ENCODE measurements at regions not wholly inside any gene's neighbourhood (a gene's known extent, or its start where the extent isn't known, plus 50 kb on each side); places are given as distances from the start of the nearest gene placed in this dataset.
"Not testable (repeated sequence)": the region's sequence is repeated elsewhere in the genome, so short reads cannot be mapped to it uniquely, and the experiment has no call there.

DNA sequence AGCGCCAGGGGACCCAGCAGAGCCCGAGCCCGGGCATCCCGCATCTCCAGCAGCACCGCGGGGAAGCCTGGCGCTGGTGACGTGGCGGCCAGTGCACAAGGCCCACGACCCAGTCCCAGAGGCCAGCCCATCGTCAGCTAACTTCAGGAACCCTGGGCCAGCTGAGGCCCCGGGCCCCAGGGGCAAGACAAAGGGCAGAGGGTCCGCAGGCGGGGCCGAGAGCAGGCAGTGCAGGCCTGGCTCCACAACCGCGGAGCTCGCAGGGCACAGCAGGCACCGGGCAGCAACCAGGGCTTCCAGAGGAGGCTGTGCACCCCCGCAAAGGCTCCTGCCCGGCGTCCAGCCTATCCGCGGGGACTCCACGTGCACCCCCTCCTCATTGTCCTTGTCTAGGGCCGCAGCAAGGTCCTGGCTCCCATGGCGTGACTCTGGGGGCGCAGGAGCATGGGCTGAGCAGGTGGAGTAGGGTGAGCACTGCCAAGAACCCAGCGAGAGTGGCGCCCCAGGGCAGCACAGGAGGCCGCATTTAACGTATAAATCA, 352.5 kb downstream of the KCNJ18 start:
- not testable (repeated sequence) for DNase-seq (ENCODE audit: low spot score)

GRCh38 chr17:22047521-22047920, 355.2 kb downstream of the KCNJ18 start:
- DNase-seq (ENCODE audit: low spot score): not testable (repeated sequence)

DNA sequence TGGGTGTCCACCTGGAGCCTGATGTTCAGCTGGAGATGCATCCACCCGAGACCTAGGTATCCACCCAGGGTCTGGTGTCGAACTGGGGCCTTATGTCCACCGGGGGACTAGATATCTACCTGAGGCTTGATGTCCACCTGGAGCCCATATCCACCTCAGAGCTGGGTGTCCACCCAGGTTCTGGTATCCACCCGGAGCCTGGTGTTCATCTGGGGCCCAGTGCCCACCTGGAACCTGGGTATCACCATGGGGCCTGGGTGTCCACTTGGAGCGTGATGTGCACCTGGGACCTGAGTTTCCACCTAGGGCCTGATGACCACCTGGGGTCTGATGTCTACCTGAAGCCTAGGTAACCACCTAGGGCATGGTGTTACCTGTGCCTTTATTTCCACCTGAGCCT, 355.9 kb downstream of the KCNJ18 start:
- not testable (repeated sequence) for DNase-seq (ENCODE audit: low spot score)

DNA sequence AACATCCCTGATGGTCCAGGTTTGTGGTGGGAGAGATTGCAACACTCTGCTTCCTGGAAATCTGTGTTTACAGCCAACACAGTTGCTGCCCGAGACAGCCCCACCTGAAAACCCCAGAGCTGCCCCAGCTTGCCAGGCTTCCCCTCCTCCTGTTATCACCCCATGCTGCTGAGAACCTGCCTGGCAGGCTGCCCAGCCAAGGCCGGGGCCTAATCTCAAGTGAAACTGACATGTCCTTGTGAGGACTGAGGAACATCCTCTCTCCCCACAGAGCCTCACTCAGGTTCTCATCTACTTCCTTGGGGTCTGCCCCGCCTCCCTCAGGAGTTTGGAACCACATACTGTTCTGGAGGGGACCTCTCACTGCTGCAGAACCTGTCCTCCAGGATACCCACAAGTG, 358.4 kb downstream of the KCNJ18 start:
- DNase-seq (ENCODE audit: low spot score): not testable (repeated sequence)

GRCh38 chr17:22052715-22053114, 360.4 kb downstream of the KCNJ18 start:
- DNase-seq (ENCODE audit: low spot score): not testable (repeated sequence)

DNA sequence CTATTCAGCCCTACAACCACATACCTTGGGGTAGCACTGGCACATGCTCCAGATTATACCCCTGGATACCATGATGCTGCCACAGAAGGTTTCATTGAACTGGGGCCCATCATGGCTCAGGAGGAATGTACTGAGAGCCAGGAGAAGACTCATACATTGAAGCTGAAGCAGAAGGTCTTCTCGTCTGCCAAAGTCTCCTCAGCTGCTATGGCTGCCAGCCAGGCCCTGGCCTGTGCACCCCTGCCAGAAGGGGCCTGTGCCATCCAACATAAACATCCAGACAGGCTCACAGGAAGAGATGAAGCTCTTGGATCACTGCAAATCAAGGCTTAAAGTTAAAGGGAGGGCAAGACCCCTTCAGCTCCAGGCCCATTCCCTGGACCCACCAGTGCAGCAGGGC, 364.2 kb downstream of the KCNJ18 start:
- not testable (repeated sequence) for DNase-seq (ENCODE audit: low spot score)

- not testable (repeated sequence) for DNase-seq (ENCODE audit: low spot score)
Observed at GRCh38 chr17:22075918-22076317, 383.6 kb downstream of the KCNJ18 start.

DNA sequence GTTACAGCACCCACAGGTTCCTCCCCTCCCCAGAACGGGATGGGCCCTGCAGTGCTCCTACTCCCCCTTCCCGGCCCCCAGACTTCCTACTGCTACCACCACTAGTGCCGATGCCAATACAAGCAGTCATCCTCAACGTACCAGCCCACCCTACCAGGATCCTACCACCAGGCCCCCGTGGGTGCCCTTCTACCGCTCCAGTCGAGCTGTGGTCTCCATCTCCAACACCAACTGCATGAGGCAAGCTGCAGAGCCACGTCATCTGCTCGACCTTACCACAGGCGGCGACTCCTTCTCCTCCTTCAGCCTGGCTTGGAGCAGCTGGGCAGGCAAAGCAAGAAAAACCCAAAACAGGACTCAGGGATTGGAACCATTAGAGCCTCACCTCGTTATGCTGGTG, 396.3 kb downstream of the KCNJ18 start:
- DNase-seq (ENCODE audit: low spot score): not testable (repeated sequence)

DNA sequence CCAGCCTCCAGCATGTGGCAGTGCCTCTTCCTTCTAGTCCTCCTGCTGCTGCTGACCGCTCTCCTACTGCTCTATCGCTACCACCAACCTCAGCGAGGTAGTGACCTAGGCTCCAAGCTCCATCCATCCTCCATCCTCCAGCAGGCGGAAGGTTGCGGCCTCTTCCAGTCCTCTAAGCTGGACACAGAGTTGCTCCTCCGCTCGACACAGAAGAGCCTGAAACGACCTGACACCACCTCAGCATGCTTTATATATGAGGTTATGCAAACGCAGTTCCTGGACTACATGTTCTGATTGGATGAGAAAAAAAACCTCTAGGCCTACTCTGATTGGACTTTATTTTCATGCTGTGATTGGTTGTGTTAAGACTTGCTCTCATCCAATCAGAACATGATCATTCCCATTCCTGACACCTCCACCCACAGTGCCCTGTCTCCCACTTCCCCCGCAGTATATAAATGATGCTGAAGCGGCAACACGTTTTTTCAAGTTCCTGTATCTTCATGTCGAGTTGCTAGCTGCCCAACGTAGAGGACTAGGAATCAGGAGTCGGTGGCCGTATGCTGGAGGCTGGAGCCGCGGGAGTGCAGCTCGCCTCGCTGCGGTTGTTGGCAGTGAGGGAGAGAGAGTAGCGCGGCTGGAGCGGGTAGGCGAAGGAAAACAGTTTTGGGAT, 398.1 kb downstream of the KCNJ18 start:
- no peak for DNase-seq (ENCODE audit: low spot score)

GRCh38 chr17:22091041-22091679, 398.8 kb downstream of the KCNJ18 start:
- not testable (repeated sequence) for DNase-seq (ENCODE audit: low spot score)

GRCh38 chr17:22091840-22092239, 399.5 kb downstream of the KCNJ18 start:
- not testable (repeated sequence) for DNase-seq (ENCODE audit: low spot score)

GRCh38 chr17:22095414-22095813, 403.1 kb downstream of the KCNJ18 start:
- DNase-seq (ENCODE audit: low spot score): not testable (repeated sequence)

DNA sequence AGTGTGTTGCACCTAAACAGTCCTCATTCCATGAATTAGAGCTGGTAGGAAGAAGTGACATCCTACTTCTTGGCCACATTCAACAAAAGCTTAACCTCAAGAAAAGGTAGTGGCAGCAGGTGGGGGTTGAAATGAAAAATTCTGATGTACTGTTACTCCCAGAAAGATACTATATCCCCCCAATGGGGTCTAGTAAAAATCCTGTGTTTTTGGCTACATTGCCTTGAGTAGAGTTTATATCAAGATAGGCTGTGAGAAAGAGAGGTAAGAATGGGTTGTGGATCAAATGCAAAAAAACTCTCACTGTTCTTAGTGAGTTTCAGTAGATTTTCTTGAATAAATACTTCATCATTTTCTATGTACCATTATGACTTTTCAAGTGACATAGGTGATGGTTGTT, 407.3 kb downstream of the KCNJ18 start:
- DNase-seq (ENCODE audit: low spot score): not testable (repeated sequence)

DNA sequence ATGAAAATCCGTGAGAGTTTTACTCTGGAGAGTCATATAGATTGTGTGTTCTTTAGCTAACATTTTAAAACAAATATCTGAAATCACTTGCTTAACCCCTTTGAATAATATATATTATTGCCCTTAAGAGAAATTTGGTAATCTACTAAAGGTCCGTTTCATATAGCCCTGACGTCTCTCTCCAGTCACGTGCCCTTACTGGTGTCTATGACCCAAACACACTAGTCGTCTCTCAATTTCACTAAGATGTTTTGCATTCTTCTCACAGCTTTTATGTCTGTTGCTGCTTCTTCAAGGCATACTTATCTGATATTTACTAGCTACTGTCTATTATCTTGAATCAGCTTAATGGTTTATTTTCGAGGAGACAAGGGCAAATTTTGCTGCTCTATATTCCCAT, 409.9 kb downstream of the KCNJ18 start:
- no peak for DNase-seq (ENCODE audit: low spot score)

- not testable (repeated sequence) for DNase-seq (ENCODE audit: low spot score)
Observed at GRCh38 chr17:22116720-22117119, 424.4 kb downstream of the KCNJ18 start.

DNA sequence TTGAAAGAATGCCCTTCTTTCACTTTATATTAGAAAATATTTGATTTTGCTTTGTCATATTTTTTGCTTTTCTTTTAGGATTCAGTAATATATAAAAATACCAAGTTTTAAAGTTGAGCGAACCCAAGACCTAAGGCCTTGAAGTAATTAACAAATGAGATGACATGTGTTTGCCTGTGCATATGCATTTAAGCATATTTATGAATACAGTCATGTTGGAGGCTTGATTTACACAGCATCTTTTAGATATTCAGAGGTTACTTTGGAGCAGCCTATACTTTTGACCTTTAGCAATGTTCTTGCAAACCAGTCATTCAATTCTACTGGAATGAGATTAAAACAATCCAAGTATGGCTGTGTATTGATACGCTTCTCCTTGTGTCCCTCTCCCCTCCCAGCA, 425.1 kb downstream of the KCNJ18 start:
- DNase-seq (ENCODE audit: low spot score): not testable (repeated sequence)

GRCh38 chr17:22119016-22119415, 426.7 kb downstream of the KCNJ18 start:
- not testable (repeated sequence) for DNase-seq (ENCODE audit: low spot score)

DNA sequence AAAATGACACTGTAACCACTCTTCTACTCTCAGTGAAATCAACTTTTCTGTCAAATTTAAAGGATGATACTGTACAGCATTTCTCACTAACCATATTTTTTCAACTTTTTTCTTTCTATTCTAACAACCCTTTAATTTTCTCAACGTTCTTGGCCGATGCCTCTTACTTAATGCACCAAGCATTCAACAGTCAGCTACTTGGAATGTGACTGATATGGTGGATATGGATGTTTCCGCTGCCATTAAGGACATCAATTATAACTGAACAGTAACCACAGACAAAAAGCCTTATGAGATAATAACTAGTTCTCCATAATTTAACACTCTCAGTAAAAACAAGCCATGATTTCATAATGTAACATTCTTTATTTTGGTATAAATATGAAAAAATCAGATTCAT, 427.4 kb downstream of the KCNJ18 start:
- DNase-seq (ENCODE audit: low spot score): not testable (repeated sequence)

DNA sequence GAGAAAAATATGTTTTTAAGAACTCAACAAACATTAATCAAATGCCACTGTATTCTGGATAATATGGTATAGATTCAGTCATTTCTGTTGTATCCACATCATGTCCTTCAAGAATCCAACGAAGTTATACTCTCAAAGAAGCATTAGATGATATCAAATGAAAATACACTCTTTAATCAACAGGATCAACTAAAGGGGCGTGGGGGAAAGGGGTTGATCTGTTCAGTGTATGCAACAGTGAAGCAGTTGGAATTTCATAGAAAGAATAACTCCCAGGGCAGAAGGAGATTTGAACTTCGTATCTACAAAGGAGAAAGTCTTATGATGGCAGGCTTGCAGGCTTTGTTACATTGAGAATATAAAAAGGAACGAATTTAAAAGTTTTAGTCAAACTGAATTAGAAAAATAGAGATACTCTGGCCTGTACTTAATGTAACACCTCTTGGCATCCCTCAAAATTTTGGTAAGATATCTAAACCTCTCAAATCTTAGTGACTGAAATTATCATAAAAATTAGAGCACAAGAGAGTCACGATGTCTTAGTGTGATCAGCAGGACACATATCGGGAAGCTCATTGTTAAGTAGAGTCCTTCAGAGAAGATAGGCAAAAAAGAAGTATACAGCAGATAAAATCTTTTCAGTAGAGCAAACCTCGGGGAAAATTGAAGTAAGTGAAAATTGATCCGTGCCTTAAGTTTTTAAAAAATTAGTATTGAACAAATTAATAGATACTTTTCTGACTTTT, 431.4 kb downstream of the KCNJ18 start:
- no peak for DNase-seq (ENCODE audit: low spot score)

GRCh38 chr17:22128171-22128570, 435.8 kb downstream of the KCNJ18 start:
- DNase-seq (ENCODE audit: low spot score): no peak

DNA sequence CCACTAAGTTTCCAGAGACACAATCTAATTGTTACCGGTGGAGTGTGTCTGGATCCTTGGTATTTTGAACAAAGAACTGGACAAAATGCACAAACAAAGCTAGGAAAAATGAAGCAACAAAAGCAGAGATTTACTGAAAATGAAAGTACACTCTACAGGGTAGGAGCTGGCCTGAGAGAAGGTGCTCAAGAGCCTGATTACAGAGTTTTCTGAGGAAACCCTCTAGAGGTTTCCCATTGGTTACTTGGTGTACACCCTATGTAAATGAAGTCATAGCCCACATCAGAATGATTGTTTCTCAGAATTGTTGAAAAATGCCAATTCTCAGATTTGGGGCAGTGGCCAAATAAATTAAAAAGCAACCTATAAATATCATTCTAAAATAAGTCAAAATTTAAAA, 436.4 kb downstream of the KCNJ18 start:
- no peak for DNase-seq (ENCODE audit: low spot score)

GRCh38 chr17:22129920-22130319, 437.6 kb downstream of the KCNJ18 start:
- not testable (repeated sequence) for DNase-seq (ENCODE audit: low spot score)

GRCh38 chr17:22131740-22132139, 439.4 kb downstream of the KCNJ18 start:
- no peak for DNase-seq (ENCODE audit: low spot score)
